ENCODE measurements at regions not wholly inside any gene's neighbourhood (a gene's known extent, or its start where the extent isn't known, plus 50 kb on each side); places are given as distances from the start of the nearest gene placed in this dataset.

DNA sequence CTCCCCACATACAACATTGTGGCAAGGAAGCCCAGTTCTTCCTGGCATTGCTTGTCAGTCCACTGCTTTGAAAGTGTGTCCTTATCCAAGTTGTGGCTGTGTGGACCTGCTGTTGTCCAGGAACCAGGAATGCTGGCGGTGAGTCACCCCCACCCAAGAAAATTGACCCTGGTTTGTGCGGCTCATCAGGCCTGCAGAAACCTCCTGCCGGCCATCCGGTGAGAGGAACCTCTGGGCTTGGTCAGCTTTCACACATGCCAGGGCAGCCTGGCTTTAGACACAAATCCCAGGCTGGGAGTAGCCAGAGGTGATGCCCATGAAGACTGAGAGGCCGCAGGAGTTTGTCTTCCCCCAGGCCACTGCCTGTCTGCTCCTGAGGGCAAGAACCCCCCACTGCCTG is 223.6 kb downstream of the TTLL2 start:
- ATAC-seq, result no peak

DNA sequence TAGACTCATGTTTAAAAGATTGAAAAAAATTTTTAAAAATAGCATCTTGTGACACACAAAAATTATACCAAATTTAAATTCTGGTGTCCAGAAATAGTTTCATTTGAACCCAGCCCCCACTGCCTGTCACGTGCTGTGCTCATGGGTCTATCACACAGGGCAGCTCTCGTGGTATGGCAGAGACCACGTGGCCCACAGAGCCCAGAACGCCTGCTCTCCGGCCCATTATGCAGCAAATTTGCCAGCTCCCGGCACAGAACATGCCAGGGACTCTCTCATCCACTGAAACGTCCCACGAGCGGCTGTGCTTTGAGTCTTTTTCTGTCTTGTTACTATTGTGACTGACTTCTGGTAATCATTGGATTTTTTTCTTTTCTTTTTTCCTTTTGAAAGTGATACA is 224.3 kb downstream of the TTLL2 start:
- Histone ChIP-seq H3K9me3 (no peaks in the 10 kb centered on the region), H3K4me3 (no peak overlapping the region), H3K4me1 (peaks cover 18% of the 10 kb centered on the region), H3K27ac (no peak overlapping the region), H3K27me3 (ENCODE audit: low read depth) (no peaks in the 10 kb centered on the region), H3K36me3 (no peaks in the 10 kb centered on the region)
- intact Hi-C loops (cut with DNase I), result no loop called here
- TF ChIP-seq, protein P1, sequence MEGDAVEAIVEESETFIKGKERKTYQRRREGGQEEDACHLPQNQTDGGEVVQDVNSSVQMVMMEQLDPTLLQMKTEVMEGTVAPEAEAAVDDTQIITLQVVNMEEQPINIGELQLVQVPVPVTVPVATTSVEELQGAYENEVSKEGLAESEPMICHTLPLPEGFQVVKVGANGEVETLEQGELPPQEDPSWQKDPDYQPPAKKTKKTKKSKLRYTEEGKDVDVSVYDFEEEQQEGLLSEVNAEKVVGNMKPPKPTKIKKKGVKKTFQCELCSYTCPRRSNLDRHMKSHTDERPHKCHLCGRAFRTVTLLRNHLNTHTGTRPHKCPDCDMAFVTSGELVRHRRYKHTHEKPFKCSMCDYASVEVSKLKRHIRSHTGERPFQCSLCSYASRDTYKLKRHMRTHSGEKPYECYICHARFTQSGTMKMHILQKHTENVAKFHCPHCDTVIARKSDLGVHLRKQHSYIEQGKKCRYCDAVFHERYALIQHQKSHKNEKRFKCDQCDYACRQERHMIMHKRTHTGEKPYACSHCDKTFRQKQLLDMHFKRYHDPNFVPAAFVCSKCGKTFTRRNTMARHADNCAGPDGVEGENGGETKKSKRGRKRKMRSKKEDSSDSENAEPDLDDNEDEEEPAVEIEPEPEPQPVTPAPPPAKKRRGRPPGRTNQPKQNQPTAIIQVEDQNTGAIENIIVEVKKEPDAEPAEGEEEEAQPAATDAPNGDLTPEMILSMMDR (IDR thresholded peaks at IDR 0.05), result no peak
- no peak for ATAC-seq
- DNase-seq, result no peak

More for the DNA sequence above, 223.6 kb downstream of the TTLL2 start:
- Histone ChIP-seq H3K27ac (no peak overlapping the region), H3K4me3 (no peak overlapping the region), H3K4me1 (peaks cover 21% of the 10 kb centered on the region), H3K27me3 (ENCODE audit: low read depth) (no peaks in the 10 kb centered on the region), H3K9me3 (no peaks in the 10 kb centered on the region), H3K36me3 (no peaks in the 10 kb centered on the region)
- intact Hi-C loops (cut with DNase I), result no loop called here
- no peak for DNase-seq
- TF ChIP-seq, protein P1 (IDR thresholded peaks at IDR 0.05), result no peak

DNA sequence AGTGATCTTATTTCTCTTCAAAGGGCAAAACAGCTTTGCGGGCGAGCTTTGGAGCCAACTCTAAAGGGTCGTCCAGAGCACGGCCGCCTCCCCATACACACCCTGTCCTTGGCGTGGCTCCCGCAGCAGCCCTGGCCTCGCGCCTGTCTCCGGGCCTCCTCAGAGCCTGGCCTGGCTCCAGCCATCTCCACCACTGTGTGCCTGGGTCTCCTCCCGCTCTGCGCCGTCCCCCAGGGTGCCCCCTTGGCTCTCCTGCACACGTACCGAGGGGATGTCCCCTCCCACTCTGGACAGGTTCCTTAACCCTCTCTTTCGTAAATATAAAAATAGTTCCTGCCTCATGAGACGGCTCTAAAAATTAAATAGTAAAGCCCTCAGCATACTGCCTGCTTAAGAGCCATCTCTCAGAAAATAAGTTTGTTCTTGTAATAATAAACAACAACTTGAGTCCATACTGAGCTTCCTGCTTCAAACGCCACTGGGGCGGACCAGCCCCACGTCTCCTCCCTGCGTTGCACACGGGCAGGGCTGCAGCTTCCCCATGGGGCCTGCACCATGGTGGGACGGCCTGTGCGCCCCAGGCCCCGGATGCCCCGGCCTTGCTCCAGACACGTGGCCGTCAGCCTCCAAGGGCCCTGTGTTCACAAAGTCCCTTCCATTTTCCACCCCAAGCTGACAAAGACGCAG is 226.2 kb downstream of the TTLL2 start:
- DNase-seq (peak; percentile 85), ATAC-seq (peak; percentile 86)
- peak overlapping the region; percentile 62 for H3K27ac ChIP-seq

DNA sequence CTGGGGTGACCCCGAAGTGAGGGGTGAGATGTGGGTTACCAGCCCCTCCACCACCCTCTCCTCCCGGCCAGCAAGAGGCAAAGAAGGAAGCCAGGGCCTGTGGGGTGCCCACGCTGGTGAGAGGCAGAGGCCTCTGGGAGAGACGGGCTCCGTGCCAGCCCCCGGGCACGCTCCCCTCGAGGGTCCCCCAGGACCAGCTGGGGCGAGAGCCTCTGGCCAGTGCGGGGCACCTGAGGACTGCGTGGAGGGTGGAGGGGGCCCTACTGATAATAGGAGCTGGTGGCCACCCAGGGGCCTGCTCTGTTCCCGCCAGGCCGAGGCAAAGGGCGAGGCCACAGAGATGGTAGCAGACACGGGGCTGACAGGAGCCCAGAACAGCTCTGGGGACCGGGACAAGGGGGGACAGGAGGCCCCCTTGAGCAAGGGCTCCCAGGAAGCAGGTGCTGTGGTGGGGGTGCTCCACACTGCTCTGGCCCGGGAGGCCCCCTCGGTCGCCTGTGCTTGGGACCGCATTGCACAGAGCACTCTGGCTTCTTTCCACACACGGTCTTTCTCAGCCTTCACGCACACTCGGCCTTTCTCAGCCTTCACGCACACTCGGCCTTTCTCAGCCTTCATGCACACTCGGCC is 226.9 kb downstream of the TTLL2 start:
- Histone ChIP-seq H3K36me3 (no peaks in the 10 kb centered on the region), H3K27me3 (ENCODE audit: low read depth) (no peaks in the 10 kb centered on the region), H3K4me1 (peaks cover 18% of the 10 kb centered on the region), H3K4me3 (no peak overlapping the region), H3K27ac (peak overlapping the region; percentile 62), H3K9me3 (peaks cover 3% of the 10 kb centered on the region)
- TF ChIP-seq, protein P1 (IDR thresholded peaks at IDR 0.05), result no peak
- peak in 1 of 2 donors; percentile 30 for ATAC-seq
- no peak for DNase-seq
- intact Hi-C loops (cut with DNase I), result no loop called here

More for the DNA sequence above, 226.2 kb downstream of the TTLL2 start:
- intact Hi-C loops (cut with DNase I), result no loop called here
- H3K9me3 ChIP-seq, result no peaks in the 10 kb centered on the region
- TF ChIP-seq, protein P1 (IDR thresholded peaks at IDR 0.05), result no peak
- H3K36me3 ChIP-seq, result no peaks in the 10 kb centered on the region
- H3K4me1 ChIP-seq, result peaks cover 18% of the 10 kb centered on the region
- no peaks in the 10 kb centered on the region for H3K27me3 ChIP-seq (ENCODE audit: low read depth)
- no peak overlapping the region for H3K4me3 ChIP-seq

DNA sequence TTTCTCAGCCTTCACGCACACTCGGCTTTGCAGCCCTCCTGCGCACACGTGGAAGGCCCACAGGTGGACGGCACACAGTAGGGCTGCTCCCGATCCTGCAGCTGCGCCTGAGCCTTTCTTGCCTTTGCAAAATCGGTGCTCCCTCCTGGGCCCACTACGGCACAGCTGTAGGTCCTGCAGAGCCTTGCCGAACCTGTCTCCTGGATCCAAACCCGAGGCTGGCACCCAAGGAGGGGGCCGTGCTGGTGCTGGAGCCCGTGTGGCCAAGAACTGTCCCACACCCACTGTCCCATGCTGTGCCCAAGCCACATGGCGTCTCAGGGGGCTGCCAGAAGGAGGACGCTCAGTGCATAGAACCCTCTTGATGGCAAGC is 227.4 kb downstream of the TTLL2 start:
- DNase-seq, result no peak

More for the DNA sequence above, 227.4 kb downstream of the TTLL2 start:
- Histone ChIP-seq H3K4me1 (peaks cover 18% of the 10 kb centered on the region), H3K36me3 (no peaks in the 10 kb centered on the region), H3K4me3 (no peak overlapping the region), H3K27ac (no peak overlapping the region), H3K9me3 (peaks cover 3% of the 10 kb centered on the region), H3K27me3 (ENCODE audit: low read depth) (no peaks in the 10 kb centered on the region)
- TF ChIP-seq, protein P1 (IDR thresholded peaks at IDR 0.05), result no peak
- no peak for ATAC-seq
- intact Hi-C loops (cut with DNase I), result no loop called here
